ENCODE measurements at regions not wholly inside any gene's neighbourhood (a gene's known extent, or its start where the extent isn't known, plus 50 kb on each side); places are given as distances from the start of the nearest gene placed in this dataset.

GRCh38 chr14:71586131-71586897 lies 345.9 kb upstream of the RGS6 start:
- DNase-seq, result peak in 1 of 6 experiments; percentile 3

DNA sequence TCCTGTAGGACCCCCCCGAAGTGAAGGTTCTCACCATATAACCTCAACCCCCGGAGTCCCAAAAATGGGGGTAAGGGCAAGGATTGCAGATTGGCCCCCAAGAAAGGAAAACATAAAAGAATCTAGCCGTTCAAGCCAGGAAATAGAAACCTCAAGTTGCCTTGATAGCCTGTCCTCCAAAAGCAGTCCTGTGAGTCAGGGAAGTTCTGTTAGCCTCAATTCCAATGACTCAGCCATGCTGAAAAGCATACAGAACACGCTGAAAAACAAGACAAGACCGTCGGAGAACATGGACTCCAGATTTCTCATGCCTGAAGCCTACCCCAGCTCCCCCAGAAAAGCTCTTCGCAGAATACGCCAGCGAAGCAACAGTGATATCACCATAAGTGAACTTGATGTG lies 344.2 kb upstream of the RGS6 start:
- no peak for DNase-seq

DNA sequence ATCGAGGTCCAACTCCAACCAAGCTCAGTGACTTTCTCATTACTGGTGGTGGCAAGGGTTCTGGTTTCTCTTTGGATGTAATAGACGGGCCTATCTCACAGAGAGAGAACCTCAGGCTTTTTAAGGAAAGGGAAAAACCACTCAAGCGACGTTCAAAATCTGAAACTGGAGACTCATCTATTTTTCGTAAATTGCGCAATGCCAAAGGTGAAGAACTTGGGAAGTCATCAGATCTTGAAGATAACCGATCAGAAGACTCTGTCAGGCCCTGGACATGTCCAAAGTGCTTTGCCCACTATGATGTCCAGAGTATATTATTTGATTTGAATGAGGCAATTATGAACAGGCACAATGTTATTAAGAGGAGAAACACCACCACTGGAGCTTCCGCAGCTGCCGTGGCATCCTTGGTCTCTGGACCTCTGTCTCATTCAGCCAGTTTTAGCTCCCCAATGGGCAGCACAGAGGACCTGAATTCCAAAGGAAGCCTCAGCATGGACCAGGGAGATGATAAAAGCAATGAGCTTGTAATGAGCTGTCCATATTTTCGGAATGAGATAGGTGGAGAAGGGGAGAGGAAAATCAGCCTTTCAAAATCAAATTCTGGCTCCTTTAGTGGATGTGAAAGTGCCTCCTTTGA lies 343.5 kb upstream of the RGS6 start:
- DNase-seq, result no peak

- DNase-seq, result no peak
Measured at GRCh38 chr14:71589609-71590008, 342.6 kb upstream of the RGS6 start.

DNA sequence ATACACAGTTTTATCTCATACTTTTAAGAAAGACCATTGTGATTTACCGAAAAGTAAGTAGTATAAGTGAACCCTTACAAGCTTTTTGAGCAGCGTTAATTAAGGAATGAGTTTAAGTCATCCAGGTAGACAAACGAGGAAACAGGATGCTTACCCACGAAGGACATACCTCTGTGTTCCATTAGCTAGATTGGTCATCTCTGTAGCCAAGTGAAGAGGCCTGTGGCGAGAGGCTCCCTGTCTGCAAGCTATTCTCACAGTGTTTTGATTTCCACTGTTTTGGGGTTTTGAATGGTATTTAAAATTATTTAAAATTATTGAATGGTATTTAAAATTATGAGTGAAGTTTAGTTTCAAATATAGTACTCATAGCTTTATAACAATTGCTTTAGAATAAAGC lies 342.1 kb upstream of the RGS6 start:
- DNase-seq, result no peak

- DNase-seq, result no peak
Measured at GRCh38 chr14:71591231-71591630, 341.0 kb upstream of the RGS6 start.

GRCh38 chr14:71591929-71592328 lies 340.3 kb upstream of the RGS6 start:
- no peak for DNase-seq

DNA sequence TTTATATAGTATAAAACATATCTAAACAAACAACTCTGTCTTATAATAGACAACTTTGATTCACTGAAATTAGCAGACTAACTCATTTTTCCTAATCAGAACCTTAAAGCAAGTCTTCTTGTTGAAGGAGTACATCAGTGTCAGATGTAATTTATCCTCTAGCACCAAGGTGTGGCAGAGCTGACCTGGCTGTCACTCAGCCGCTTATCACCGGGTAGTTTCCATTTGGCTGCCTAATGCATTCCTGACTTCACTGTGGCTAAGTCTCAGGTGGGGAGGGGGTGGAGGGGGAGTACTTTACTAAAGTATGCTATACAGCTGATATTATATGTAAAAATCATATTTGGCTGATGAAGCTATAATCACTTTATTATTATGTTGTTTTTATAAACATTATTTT lies 339.9 kb upstream of the RGS6 start:
- no peak for DNase-seq

- no peak for DNase-seq
Measured at GRCh38 chr14:71593966-71594365, 338.3 kb upstream of the RGS6 start.

DNA sequence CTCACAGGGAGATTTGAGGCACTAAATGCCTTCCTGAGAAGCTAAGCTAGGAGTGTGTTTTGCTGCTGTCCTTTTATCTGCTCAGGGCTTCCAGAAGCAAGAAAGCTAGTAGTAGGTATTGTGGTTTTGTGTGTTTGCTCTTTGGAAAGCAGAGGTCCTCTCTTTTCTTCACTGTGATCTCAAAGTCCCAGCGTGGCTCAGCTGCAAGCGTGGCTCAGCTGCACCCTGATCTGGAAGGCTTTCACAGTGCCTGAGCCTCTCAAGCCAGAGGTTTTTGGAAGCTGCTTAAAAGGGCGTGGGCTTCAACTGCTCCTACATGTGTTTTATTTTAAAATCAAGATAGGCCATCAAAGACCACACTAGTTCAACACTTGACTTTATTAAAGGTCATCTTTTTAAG lies 337.4 kb upstream of the RGS6 start:
- DNase-seq, result peak in 2 of 6 experiments; percentile 8

DNA sequence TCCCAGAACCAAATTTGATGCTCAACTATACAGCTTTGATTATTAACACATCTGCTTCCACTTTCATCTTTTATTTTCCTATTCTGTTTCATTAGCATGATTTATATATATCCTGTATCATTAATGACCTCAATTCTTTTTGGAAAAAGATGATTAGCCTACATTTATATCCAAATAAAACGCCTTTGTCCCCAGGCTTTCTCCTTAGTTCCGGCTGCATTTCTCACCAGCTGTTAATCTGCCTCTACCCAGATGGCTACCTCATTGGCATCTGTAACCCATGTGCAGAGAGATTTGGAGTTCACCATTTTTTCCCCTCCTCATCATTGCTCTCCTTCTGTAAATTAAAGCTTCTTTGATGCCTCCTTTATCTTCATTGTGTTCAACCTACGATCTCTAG lies 336.8 kb upstream of the RGS6 start:
- DNase-seq, result no peak

DNA sequence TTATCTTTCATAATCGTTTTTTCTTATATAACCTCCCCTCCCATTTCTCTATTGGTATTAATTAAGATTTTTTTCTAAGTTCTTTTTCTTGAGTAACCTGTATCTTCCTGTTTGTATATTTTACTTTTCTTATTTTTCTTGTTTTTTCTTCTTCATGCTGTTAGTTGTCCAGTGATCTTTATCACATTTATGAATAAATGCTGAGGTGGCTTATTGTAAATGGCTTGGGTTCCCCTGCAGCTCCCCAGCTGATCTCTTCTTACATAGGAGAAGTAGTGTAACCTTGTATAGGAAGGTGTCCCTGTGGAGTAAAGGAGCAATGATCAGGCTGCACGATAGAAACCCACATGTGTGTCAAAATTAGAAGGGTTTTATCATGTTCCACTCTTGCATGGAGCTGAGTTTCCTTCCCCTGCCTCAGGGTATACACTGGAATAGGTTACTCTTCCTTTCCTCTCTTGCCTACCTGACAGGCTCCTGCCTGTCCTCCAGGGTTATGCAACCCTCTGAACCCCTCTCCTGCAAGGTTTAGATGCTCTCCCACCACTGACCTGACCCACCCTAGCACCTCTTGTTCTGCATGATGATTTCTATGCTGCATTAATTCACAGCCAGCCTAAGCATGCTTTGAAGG lies 334.8 kb upstream of the RGS6 start:
- DNase-seq, result no peak

DNA sequence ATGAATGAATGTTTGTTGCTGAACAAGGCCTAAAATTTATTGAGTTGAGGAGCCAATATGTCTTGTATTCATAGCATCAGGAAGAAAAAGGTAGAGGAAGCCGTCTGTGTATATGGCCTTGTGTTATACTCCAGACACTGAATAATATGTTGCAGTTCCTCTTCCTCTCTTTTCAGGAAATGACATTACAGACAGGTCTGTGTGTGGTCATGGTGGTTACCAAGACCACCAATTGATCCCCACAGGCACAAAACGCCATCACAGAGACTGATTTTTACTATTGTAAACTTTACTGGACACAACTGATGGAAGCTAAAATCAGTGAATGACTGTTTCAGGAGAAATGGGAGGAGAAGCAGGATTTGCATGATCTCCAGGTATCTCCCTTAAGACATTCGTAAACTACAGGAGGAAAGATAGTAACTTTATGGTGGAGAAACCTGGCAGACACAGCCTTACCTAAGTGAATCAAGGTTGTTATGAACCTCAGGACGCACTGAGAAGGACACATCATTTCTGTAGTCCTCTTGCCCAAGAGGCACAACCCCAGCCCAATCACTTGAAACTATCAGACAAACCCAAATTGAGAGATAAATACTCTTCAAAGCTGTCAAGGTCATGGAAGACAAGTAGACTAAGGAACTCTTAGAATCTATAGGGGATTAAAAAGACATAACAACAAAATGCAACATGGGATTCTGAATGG lies 334.1 kb upstream of the RGS6 start:
- DNase-seq, result no peak

GRCh38 chr14:71600309-71600708 lies 331.9 kb upstream of the RGS6 start:
- DNase-seq, result no peak

DNA sequence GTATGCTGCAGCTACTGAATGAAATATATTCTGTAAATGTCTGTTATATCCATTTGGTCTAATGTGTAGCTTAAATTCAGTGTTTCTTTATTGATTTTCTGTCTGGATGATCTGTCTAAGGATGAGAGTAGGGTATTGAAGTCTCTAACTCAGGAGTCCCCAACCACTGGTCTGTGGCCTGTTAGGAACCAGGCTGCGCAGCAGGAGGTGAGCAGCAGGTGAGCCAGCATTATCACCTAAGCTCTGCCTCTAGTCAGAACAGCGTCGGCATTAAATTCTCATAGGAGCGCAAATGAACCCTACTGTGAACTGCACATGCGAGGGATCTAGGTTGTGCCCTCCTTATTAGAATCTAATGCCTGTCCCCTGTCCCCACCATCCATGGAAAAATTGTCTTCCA lies 329.7 kb upstream of the RGS6 start:
- no peak for DNase-seq

DNA sequence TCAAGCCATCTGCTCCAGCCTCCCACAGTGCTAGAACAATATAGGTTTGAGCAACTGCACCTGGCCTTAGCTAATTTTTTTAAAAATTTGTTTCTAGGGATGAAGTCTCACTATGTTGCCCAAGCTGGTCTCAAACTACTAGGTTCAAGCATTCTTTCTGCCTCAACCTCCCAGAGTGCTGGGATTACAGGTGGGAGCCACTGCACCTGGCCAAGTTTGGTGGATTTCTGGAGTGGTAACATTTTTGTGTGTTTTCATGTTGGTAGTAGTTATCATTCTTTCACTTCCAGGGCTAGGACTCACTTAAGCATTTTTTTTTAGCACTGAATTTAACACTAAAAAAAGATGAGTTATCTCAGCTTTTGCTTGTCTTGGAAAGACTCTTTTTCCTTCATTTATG lies 328.0 kb upstream of the RGS6 start:
- no peak for DNase-seq

- no peak for DNase-seq
Measured at GRCh38 chr14:71606064-71606463, 326.2 kb upstream of the RGS6 start.

- DNase-seq, result no peak
Measured at GRCh38 chr14:71606575-71606974, 325.7 kb upstream of the RGS6 start.

- DNase-seq, result no peak
Measured at GRCh38 chr14:71607056-71607455, 325.2 kb upstream of the RGS6 start.

GRCh38 chr14:71610149-71610548 lies 322.1 kb upstream of the RGS6 start:
- no peak for DNase-seq

DNA sequence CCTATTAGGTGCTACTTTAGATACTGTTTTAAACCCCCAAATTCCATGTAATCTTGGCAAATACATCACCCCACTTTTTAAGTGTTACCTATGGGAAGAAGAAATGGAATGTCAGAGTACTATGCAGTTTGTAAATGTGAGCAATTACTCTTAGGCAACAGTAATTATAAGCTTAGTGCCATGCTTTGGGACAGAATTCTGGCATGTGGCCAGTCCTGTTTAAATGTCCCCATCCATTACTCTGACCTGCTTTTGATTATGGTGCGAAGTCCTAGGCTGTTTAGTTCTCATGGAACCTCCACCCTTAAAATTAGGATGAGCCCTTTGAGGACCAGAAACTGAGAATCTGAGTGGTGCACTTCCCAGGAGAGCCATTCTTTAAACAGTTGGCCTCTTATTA lies 321.4 kb upstream of the RGS6 start:
- DNase-seq, result no peak

DNA sequence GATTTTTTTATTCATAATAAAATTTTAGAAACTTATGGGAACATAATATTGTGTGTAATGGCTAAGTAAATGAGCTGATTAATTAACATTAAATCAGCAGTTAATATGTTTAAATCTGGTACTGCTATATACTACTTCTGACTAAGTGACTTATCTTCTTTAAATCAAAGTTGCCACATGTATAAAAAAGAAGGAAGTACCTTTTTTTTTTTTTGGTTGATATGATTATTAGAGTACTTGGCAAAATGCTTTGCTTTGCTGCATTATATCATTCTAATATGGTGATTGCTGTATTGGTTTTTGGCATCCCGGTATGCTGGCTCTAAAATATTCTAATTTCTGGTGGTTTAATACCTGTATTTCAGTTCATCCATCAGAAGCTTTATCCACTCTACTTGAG lies 319.1 kb upstream of the RGS6 start:
- no peak for DNase-seq

- no peak for DNase-seq
Measured at GRCh38 chr14:71616013-71616412, 316.2 kb upstream of the RGS6 start.

DNA sequence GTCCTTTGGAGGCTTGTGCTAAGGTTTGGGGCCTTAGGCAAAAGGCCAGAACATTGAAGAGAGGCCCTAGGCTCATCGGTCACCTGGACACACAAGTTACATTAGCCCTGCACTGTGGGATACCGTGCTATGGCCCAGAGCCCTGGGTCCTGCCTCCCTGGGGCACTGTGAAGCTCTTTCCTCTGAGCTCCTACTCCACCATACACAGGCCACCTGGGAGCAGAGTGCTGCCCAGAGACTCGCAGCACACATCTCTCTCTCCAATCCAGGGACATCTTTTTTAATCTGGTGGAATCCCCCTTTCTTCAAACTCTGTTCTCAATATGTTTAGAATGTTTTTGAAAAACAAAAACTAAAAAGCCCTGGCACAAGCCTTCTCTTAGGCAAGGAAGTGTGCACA lies 314.2 kb upstream of the RGS6 start:
- no peak for DNase-seq

All from stimulated activated naive CD4-positive, alpha-beta T cell (primary cell).